MV-4-11 (cell line): ENCODE measurements at regions not wholly inside any gene's neighbourhood (a gene's known extent, or its start where the extent isn't known, plus 50 kb on each side); places are given as distances from the start of the nearest gene placed in this dataset.
"Not testable (repeated sequence)": the region's sequence is repeated elsewhere in the genome, so short reads cannot be mapped to it uniquely, and the experiment has no call there.

Experiments
- DNase-seq: peaks from one replicate; lab custom pipeline; 2025; lab: John Stamatoyannopoulos, UW

GRCh38 chr2:76170009-76170384 lies 459.3 kb upstream of the GCFC2 start:
- DNase-seq: no peak

GRCh38 chr2:76169276-76170008 lies 458.7 kb upstream of the GCFC2 start:
- no peak for DNase-seq

GRCh38 chr2:76163860-76164259 lies 453.1 kb upstream of the GCFC2 start:
- no peak for DNase-seq

GRCh38 chr2:76160670-76161069 lies 450.0 kb upstream of the GCFC2 start:
- no peak for DNase-seq

GRCh38 chr2:76159042-76159648 lies 448.4 kb upstream of the GCFC2 start:
- no peak for DNase-seq

GRCh38 chr2:76157531-76157930 lies 446.8 kb upstream of the GCFC2 start:
- no peak for DNase-seq

GRCh38 chr2:76154981-76155380 lies 444.3 kb upstream of the GCFC2 start:
- no peak for DNase-seq

- DNase-seq: no peak
These were observed 439.1 kb upstream of the GCFC2 start for GRCh38 chr2:76149846-76150245.

GRCh38 chr2:76139303-76139702 lies 428.6 kb upstream of the GCFC2 start:
- DNase-seq: not testable (repeated sequence)

GRCh38 chr2:76128622-76129021 lies 417.9 kb upstream of the GCFC2 start:
- DNase-seq: no peak

- peak; percentile 93 for DNase-seq
These were observed 409.5 kb upstream of the GCFC2 start for GRCh38 chr2:76120176-76120575.

- DNase-seq: no peak
These were observed 379.0 kb upstream of the GCFC2 start for GRCh38 chr2:76089683-76090082.

- no peak for DNase-seq
These were observed 372.5 kb upstream of the GCFC2 start for GRCh38 chr2:76083248-76083647.

- no peak for DNase-seq
These were observed 371.8 kb upstream of the GCFC2 start for GRCh38 chr2:76082509-76082908.

- DNase-seq: no peak
These were observed 369.4 kb upstream of the GCFC2 start for GRCh38 chr2:76080154-76080553.

- DNase-seq: no peak
These were observed 364.4 kb upstream of the GCFC2 start for GRCh38 chr2:76075126-76075525.

- no peak for DNase-seq
These were observed 363.4 kb upstream of the GCFC2 start for GRCh38 chr2:76073992-76074604.

GRCh38 chr2:76050196-76050595 lies 339.5 kb upstream of the GCFC2 start:
- peak; percentile 18 for DNase-seq

- no peak for DNase-seq
These were observed 334.0 kb upstream of the GCFC2 start for GRCh38 chr2:76044701-76045100.

- DNase-seq: no peak
These were observed 328.8 kb upstream of the GCFC2 start for GRCh38 chr2:76039505-76039904.

- no peak for DNase-seq
These were observed 317.0 kb upstream of the GCFC2 start for GRCh38 chr2:76027761-76028160.

- DNase-seq: no peak
These were observed 308.4 kb upstream of the GCFC2 start for GRCh38 chr2:76019128-76019527.

- peak; percentile 67 for DNase-seq
These were observed 298.8 kb upstream of the GCFC2 start for GRCh38 chr2:76009484-76009883.
